NB4 (cell line): ENCODE measurements at regions not wholly inside any gene's neighbourhood (a gene's known extent, or its start where the extent isn't known, plus 50 kb on each side); places are given as distances from the start of the nearest gene placed in this dataset.

Experiments used
- DNase-seq: peaks from one replicate; pipeline ENCODE4 v3.0.0; 2010; ENCODE audit warnings: low read depth
- H3K4me3 ChIP-seq: one replicate; pipeline ENCODE4 v1.5.1; 2011; ENCODE audit warnings: mild to moderate bottlenecking, low read depth, low read length, moderate library complexity
- CTCF ChIP-seq: IDR thresholded peaks from one replicate; pipeline ENCODE4 v1.5.1; 2012; ENCODE audit warnings: low read depth, low read length
- MAX ChIP-seq: IDR thresholded peaks from 2 replicates; pipeline ENCODE4 v1.6.1; 2011; ENCODE audit warnings: low read depth, low read length
- MYC ChIP-seq: IDR thresholded peaks from 2 replicates; pipeline ENCODE4 v1.6.1; 2011; ENCODE audit warnings: low read depth, low read length
- POLR2A ChIP-seq: IDR thresholded peaks from 2 replicates; pipeline ENCODE4 v1.6.1; 2011; ENCODE audit warnings: mild to moderate bottlenecking; ENCODE audit not compliant: insufficient read length; ENCODE audit errors: extremely low read depth

- no peak overlapping the region for H3K4me3 ChIP-seq
- no peak for DNase-seq
- TF ChIP-seq MYC = no peak
- TF ChIP-seq POLR2A = no peak
- no peak for TF ChIP-seq MAX
- TF ChIP-seq CTCF = no peak
Measured at GRCh38 chr15:69653846-69654245, 201.2 kb downstream of the RPLP1 start.

- DNase-seq = no peak
- H3K4me3 ChIP-seq = no peak overlapping the region
- TF ChIP-seq POLR2A = no peak
- no peak for TF ChIP-seq CTCF
- TF ChIP-seq MYC = no peak
- no peak for TF ChIP-seq MAX
Measured at GRCh38 chr15:69656271-69657030, 203.8 kb downstream of the RPLP1 start.

- no peak for DNase-seq
- H3K4me3 ChIP-seq = no peak overlapping the region
- TF ChIP-seq CTCF (no peak), MYC (no peak), MAX (no peak), POLR2A (no peak)
Measured at GRCh38 chr15:69657626-69658025, 205.0 kb downstream of the RPLP1 start.

GRCh38 chr15:69658411-69658945 is 205.9 kb downstream of the RPLP1 start:
- H3K4me3 ChIP-seq = no peak overlapping the region
- DNase-seq = no peak
- no peak for TF ChIP-seq CTCF
- no peak for TF ChIP-seq POLR2A
- no peak for TF ChIP-seq MYC
- no peak for TF ChIP-seq MAX

- no peak for DNase-seq
- H3K4me3 ChIP-seq = no peak overlapping the region
- TF ChIP-seq CTCF (no peak), MYC (no peak), MAX (no peak), POLR2A (no peak)
Measured at GRCh38 chr15:69659454-69660050, 206.9 kb downstream of the RPLP1 start.
